ENCODE measurements at regions not wholly inside any gene's neighbourhood (a gene's known extent, or its start where the extent isn't known, plus 50 kb on each side); places are given as distances from the start of the nearest gene placed in this dataset.
"Not testable (repeated sequence)": the region's sequence is repeated elsewhere in the genome, so short reads cannot be mapped to it uniquely, and the experiment has no call there.

DNA sequence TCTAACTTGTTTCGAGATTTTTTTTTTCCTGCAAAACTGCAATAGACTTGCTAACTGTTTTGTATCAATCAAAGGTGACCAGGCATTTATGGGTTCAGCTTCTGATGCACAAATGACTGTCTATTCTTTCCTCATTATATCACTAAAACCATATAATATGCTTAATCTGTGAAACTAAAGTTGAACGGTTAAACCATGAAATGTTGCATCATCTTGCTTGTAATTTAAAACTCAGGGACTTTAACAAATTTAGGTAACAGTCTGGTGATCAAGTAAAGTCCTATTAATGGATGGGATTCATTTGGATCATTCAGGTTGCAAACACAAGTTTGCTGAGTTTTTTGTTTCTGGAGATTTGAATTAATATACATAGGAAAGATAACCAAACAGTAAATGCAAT, 232.0 kb upstream of the LUZP2 start:
- TF ChIP-seq, protein P1, sequence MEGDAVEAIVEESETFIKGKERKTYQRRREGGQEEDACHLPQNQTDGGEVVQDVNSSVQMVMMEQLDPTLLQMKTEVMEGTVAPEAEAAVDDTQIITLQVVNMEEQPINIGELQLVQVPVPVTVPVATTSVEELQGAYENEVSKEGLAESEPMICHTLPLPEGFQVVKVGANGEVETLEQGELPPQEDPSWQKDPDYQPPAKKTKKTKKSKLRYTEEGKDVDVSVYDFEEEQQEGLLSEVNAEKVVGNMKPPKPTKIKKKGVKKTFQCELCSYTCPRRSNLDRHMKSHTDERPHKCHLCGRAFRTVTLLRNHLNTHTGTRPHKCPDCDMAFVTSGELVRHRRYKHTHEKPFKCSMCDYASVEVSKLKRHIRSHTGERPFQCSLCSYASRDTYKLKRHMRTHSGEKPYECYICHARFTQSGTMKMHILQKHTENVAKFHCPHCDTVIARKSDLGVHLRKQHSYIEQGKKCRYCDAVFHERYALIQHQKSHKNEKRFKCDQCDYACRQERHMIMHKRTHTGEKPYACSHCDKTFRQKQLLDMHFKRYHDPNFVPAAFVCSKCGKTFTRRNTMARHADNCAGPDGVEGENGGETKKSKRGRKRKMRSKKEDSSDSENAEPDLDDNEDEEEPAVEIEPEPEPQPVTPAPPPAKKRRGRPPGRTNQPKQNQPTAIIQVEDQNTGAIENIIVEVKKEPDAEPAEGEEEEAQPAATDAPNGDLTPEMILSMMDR (IDR thresholded peaks at IDR 0.05; ENCODE audit: control extremely low read depth, extremely low read depth): no peak
- Histone ChIP-seq H3K9ac (ENCODE audit: insufficient read depth in 1 of 2, low read length in 2 of 2) (no peak overlapping the region), H3K4me3 (no peak overlapping the region), H3K27ac (ENCODE audit: low read depth in 1 of 2, low read length in 1 of 2) (no peak overlapping the region), H3K4me1 (ENCODE audit: control insufficient read depth in 5 of 5, insufficient read depth in 5 of 5, low read length in 5 of 5) (no peaks in the 10 kb centered on the region), H3K27me3 (ENCODE audit: control insufficient read depth in 3 of 3, insufficient read depth in 3 of 3, low read length in 2 of 3) (no peaks in the 10 kb centered on the region), H3K36me3 (ENCODE audit: control insufficient read depth in 4 of 4, insufficient read depth in 4 of 4, low read length in 4 of 4) (no peaks in the 10 kb centered on the region), H3K9me3 (ENCODE audit: control insufficient read depth in 4 of 4, insufficient read depth in 3 of 4, low read length in 3 of 4) (no peaks in the 10 kb centered on the region)
- DNase-seq: no peak
- WGBS, 2 donors: 86 to 90% methylated on average over 2 of the region's 2 CpGs
- no peak for ATAC-seq (ENCODE audit: insufficient read depth, low FRiP score)

DNA sequence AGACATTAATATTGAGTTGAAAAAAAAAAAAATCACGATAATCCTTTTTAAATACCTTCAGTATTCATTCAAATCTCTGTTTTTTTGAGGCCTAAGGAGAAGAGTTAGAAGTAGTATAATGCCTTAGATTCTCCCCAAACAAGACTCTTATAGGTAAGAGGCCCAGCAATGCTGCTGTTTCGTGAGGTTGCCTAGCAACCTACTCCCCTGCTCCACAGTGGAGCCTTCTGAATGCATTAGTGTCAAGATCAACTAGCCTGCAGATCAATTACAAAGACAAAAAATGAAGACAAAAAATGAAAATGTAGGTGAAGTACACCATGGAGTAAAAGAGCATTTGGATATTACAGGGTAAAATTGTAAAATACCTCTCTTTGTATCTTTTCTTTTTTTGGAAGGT, 229.8 kb upstream of the LUZP2 start:
- H3K9ac ChIP-seq (ENCODE audit: insufficient read depth in 1 of 2, low read length in 2 of 2): no peak overlapping the region
- no peaks in the 10 kb centered on the region for H3K27me3 ChIP-seq (ENCODE audit: control insufficient read depth in 3 of 3, insufficient read depth in 3 of 3, low read length in 2 of 3)
- 76 to 86% methylated on average over 2 of the region's 2 CpGs for WGBS, 2 donors
- H3K27ac ChIP-seq (ENCODE audit: low read depth in 1 of 2, low read length in 1 of 2): no peak overlapping the region
- DNase-seq (no peak), ATAC-seq (ENCODE audit: insufficient read depth, low FRiP score) (no peak)
- no peak overlapping the region for H3K4me3 ChIP-seq
- H3K9me3 ChIP-seq (ENCODE audit: control insufficient read depth in 4 of 4, insufficient read depth in 3 of 4, low read length in 3 of 4): no peaks in the 10 kb centered on the region
- no peaks in the 10 kb centered on the region for H3K36me3 ChIP-seq (ENCODE audit: control insufficient read depth in 4 of 4, insufficient read depth in 4 of 4, low read length in 4 of 4)
- TF ChIP-seq, protein P1 (IDR thresholded peaks at IDR 0.05; ENCODE audit: control extremely low read depth, extremely low read depth): no peak
- no peaks in the 10 kb centered on the region for H3K4me1 ChIP-seq (ENCODE audit: control insufficient read depth in 5 of 5, insufficient read depth in 5 of 5, low read length in 5 of 5)

DNA sequence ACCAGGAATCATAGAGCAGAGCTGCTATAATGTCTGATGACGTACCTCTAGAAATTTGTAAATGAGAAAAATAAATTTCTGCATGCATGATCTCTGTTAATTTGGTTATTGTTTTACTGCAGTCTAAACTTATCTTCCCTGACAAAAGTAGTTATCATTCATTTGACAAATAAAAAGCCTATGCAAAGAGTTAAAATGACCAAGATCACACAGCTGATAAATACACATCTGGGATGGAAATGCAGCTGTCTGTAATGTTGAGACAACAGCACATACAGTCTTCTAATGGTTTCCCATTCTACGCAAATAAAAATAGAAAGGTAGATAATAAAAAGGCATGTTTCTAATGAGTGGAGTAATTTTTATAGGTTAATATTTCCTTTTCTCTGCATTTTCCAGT, 225.1 kb upstream of the LUZP2 start:
- H3K4me3 ChIP-seq: no peak overlapping the region
- ATAC-seq (ENCODE audit: insufficient read depth, low FRiP score) (no peak), DNase-seq (no peak)
- H3K27ac ChIP-seq (ENCODE audit: low read depth in 1 of 2, low read length in 1 of 2): no peak overlapping the region
- 90 to 91% methylated on average over 2 of the region's 2 CpGs for WGBS, 2 donors
- TF ChIP-seq, protein P1 (IDR thresholded peaks at IDR 0.05; ENCODE audit: control extremely low read depth, extremely low read depth): no peak
- no peaks in the 10 kb centered on the region for H3K36me3 ChIP-seq (ENCODE audit: control insufficient read depth in 4 of 4, insufficient read depth in 4 of 4, low read length in 4 of 4)
- H3K4me1 ChIP-seq (ENCODE audit: control insufficient read depth in 5 of 5, insufficient read depth in 5 of 5, low read length in 5 of 5): no peaks in the 10 kb centered on the region
- no peaks in the 10 kb centered on the region for H3K27me3 ChIP-seq (ENCODE audit: control insufficient read depth in 3 of 3, insufficient read depth in 3 of 3, low read length in 2 of 3)
- peaks cover 0 to 4% (median 0%) of the 10 kb centered on the region in 4 donors for H3K9me3 ChIP-seq (ENCODE audit: control insufficient read depth in 4 of 4, insufficient read depth in 3 of 4, low read length in 3 of 4)
- H3K9ac ChIP-seq (ENCODE audit: insufficient read depth in 1 of 2, low read length in 2 of 2): no peak overlapping the region

DNA sequence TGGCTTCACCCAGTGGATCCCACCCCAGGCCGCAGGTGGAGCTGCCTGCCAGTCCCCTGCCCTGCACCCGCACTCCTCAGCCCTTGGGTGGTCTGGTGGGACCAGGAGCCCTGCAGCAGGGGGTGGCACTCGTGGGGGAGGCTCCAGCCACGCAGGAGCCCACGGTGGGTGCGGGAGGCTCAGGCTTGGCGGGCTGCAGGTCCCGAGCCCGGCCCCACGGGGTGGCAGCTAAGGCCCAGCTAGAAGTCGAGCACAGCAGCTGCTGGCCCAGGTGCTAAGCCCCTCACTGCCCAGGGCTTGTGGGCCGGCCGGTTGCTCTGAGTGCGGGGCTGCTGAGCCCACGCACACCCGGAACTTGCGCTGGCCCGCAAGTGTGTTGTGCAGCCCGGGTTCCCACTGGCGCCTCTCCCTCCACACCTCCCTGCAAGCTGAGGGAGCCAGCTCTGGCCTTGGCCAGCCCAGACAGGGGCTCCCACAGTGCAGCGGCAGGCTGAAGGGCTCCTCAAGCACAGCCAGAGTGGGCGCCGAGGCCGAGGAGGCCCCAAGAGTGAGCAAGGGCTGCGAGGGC, 222.6 kb upstream of the LUZP2 start:
- H3K4me1 ChIP-seq (ENCODE audit: control insufficient read depth in 5 of 5, insufficient read depth in 5 of 5, low read length in 5 of 5); H3K27me3 ChIP-seq (ENCODE audit: control insufficient read depth in 3 of 3, insufficient read depth in 3 of 3, low read length in 2 of 3); H3K9ac ChIP-seq (ENCODE audit: insufficient read depth in 1 of 2, low read length in 2 of 2); DNase-seq; ATAC-seq (ENCODE audit: insufficient read depth, low FRiP score); H3K4me3 ChIP-seq; H3K36me3 ChIP-seq (ENCODE audit: control insufficient read depth in 4 of 4, insufficient read depth in 4 of 4, low read length in 4 of 4); H3K27ac ChIP-seq (ENCODE audit: low read depth in 1 of 2, low read length in 1 of 2); H3K9me3 ChIP-seq (ENCODE audit: control insufficient read depth in 4 of 4, insufficient read depth in 3 of 4, low read length in 3 of 4): not testable (repeated sequence)
- WGBS, 2 donors: 92% methylated on average over 25 of the region's 25 CpGs

Data from lung (tissue), 11 donors.